SK-N-MC (cell line): ENCODE measurements at regions not wholly inside any gene's neighbourhood (a gene's known extent, or its start where the extent isn't known, plus 50 kb on each side); places are given as distances from the start of the nearest gene placed in this dataset.

ENCODE experiments used
- DNase-seq: peaks from one replicate; pipeline ENCODE4 v3.0.0-alpha.2; 2011; ENCODE audit warnings: low read depth, low spot score
- H3K27ac ChIP-seq: fragments of 200-600 bp; sonication (generic); 2 replicates; pipeline ENCODE4 v1.5.1; 2016; ENCODE audit warnings: mixed run types
- H3K36me3 ChIP-seq: fragments of 200-600 bp; sonication (generic); 2 replicates; pipeline ENCODE4 v1.6.1; 2017; ENCODE audit warnings: antibody characterized with exemption, low read length, mixed read lengths; ENCODE audit not compliant: insufficient read depth
- H3K4me3 ChIP-seq: fragments of 200-600 bp; sonication (generic); 2 replicates; pipeline ENCODE4 v1.5.1; 2016
- H3K9ac ChIP-seq: fragments of 200-600 bp; sonication (generic); 2 replicates; pipeline ENCODE4 v1.8.0; 2017; ENCODE audit warnings: mixed run types, mixed read lengths; ENCODE audit not compliant: insufficient read length
- H3K9me3 ChIP-seq: fragments of 200-600 bp; sonication (generic); 2 replicates; pipeline ENCODE4 v1.6.1; 2017; ENCODE audit warnings: low read depth, mild to moderate bottlenecking, antibody characterized with exemption, low read length, moderate library complexity, mixed read lengths
- EZH2 ChIP-seq: fragments of 200-600 bp; sonication (generic); IDR thresholded peaks from one replicate; pipeline ENCODE4 v1.6.1; 2017; ENCODE audit warnings: antibody characterized with exemption
- FOXP2 ChIP-seq: optimal IDR thresholded peaks from 2 replicates; pipeline ENCODE3; 2011; ENCODE audit warnings: mild to moderate bottlenecking, moderate library complexity; ENCODE audit not compliant: insufficient read depth; ENCODE audit errors: extremely low read length, control extremely low read depth
- POLR2AphosphoS5 ChIP-seq: IDR thresholded peaks from 2 replicates; pipeline ENCODE4 v1.6.1; 2012; ENCODE audit warnings: mild to moderate bottlenecking, low read depth, low read length, borderline replicate concordance

- Histone ChIP-seq H3K9me3 (no peaks in the 10 kb centered on the region), H3K4me3 (no peak overlapping the region), H3K9ac (no peak overlapping the region), H3K36me3 (no peaks in the 10 kb centered on the region), H3K27ac (no peak overlapping the region)
- DNase-seq: no peak
- TF ChIP-seq EZH2: no peak
Measured at GRCh38 chr11:70738661-70739060, 340.3 kb downstream of the CTTN start.

DNA sequence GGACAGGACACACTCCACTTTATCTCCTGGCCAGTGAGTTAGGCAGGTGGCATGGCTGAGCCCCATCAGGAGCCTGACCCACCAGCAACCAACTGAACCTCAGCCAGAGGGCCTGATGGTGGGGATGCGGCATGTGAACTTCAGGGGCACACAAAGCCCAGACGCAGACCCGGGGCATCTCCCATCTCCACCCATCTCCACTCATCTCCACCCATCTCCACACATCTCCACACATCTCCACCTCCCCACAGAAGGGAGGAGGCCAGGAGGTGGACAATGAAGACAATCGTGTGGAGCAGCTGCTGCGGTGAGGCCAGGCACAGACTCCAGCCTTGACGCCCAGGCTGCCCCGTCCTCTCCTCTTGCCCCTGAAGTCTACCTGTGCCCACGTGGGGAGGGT lies 340.8 kb downstream of the CTTN start:
- Histone ChIP-seq H3K4me3 (no peak overlapping the region), H3K36me3 (no peaks in the 10 kb centered on the region), H3K9me3 (no peaks in the 10 kb centered on the region), H3K9ac (no peak overlapping the region), H3K27ac (no peak overlapping the region)
- DNase-seq: no peak
- TF ChIP-seq EZH2: no peak
- TF ChIP-seq POLR2AphosphoS5: no peak
- TF ChIP-seq FOXP2: no peak

GRCh38 chr11:70739811-70740487 lies 341.6 kb downstream of the CTTN start:
- no peak overlapping the region for H3K4me3 ChIP-seq
- no peaks in the 10 kb centered on the region for H3K9me3 ChIP-seq
- H3K27ac ChIP-seq: no peak overlapping the region
- H3K9ac ChIP-seq: no peak overlapping the region
- no peak for DNase-seq
- H3K36me3 ChIP-seq: no peaks in the 10 kb centered on the region
- TF ChIP-seq POLR2AphosphoS5 (no peak), FOXP2 (no peak), EZH2 (no peak)

GRCh38 chr11:70740488-70740851 lies 342.1 kb downstream of the CTTN start:
- DNase-seq: no peak
- no peak overlapping the region for H3K4me3 ChIP-seq
- H3K27ac ChIP-seq: no peak overlapping the region
- H3K9ac ChIP-seq: no peak overlapping the region
- H3K9me3 ChIP-seq: no peaks in the 10 kb centered on the region
- no peak for TF ChIP-seq FOXP2
- TF ChIP-seq POLR2AphosphoS5: no peak
- TF ChIP-seq EZH2: no peak
- H3K36me3 ChIP-seq: no peaks in the 10 kb centered on the region

DNA sequence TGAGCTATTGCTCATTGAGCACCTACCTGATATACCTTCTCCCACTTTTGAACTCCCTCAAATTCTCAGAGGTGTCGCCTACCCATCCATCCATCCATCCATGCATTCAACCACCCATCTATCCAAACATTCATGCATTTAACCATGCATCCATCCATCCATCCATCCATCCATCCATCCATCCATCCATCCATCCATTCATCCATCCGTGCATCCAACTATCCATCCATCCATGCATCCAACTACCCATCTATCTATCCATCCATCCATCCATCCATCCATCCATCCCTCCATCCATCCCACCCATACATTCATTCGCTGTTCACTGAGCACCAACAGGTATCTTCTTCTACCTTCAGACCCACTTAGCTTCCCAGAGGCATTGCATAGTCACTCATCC lies 342.8 kb downstream of the CTTN start:
- TF ChIP-seq EZH2: no peak
- no peak for TF ChIP-seq FOXP2
- TF ChIP-seq POLR2AphosphoS5: no peak
- no peak overlapping the region for H3K9ac ChIP-seq
- no peak overlapping the region for H3K4me3 ChIP-seq
- no peaks in the 10 kb centered on the region for H3K9me3 ChIP-seq
- no peak for DNase-seq
- H3K27ac ChIP-seq: no peak overlapping the region
- no peaks in the 10 kb centered on the region for H3K36me3 ChIP-seq

GRCh38 chr11:70742553-70743291 lies 344.4 kb downstream of the CTTN start:
- no peak for TF ChIP-seq POLR2AphosphoS5
- TF ChIP-seq EZH2: no peak
- TF ChIP-seq FOXP2: no peak
- Histone ChIP-seq H3K36me3 (no peaks in the 10 kb centered on the region), H3K4me3 (no peak overlapping the region), H3K27ac (no peak overlapping the region), H3K9ac (no peak overlapping the region), H3K9me3 (no peaks in the 10 kb centered on the region)
- DNase-seq: no peak

GRCh38 chr11:70743329-70743728 lies 345.0 kb downstream of the CTTN start:
- H3K27ac ChIP-seq: no peak overlapping the region

DNA sequence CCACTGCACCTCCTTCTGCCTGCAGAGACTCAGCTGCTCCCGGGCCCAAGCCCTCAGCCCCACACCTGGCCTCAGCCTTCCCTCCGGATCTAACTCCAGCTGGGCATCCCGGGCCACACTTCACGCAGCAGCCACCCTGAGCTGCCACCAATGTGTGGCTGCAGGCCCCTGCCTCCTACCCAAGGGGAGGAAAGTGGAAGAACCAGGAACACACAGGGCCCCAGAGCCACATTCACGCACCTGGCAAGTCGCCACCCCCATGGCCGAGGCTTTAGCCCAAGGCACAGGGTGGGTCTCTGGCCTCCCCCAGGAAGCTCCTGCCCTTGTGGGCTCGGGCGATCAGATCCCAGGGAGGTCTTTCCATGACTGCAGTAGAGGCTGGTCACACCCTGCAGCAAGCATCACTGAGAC lies 345.6 kb downstream of the CTTN start:
- no peak overlapping the region for H3K4me3 ChIP-seq
- TF ChIP-seq POLR2AphosphoS5: no peak
- no peak for TF ChIP-seq FOXP2
- TF ChIP-seq EZH2: no peak

More at GRCh38 chr11:70743329-70743728, 345.0 kb downstream of the CTTN start:
- DNase-seq: no peak
- no peaks in the 10 kb centered on the region for H3K9me3 ChIP-seq
- no peaks in the 10 kb centered on the region for H3K36me3 ChIP-seq
- no peak overlapping the region for H3K9ac ChIP-seq
- TF ChIP-seq FOXP2 (no peak), POLR2AphosphoS5 (no peak), EZH2 (no peak)
- H3K4me3 ChIP-seq: no peak overlapping the region

More for the DNA sequence above, 345.6 kb downstream of the CTTN start:
- no peak for DNase-seq
- Histone ChIP-seq H3K36me3 (no peaks in the 10 kb centered on the region), H3K27ac (no peak overlapping the region), H3K9me3 (no peaks in the 10 kb centered on the region), H3K9ac (no peak overlapping the region)
